SK-N-SH treated with all-trans-retinoic acid at 6 μM for 48 hours (cell line): ENCODE measurements at regions not wholly inside any gene's neighbourhood (a gene's known extent, or its start where the extent isn't known, plus 50 kb on each side); places are given as distances from the start of the nearest gene placed in this dataset.

Experiments used
- ATAC-seq: fragments of 200-7000 bp; cut with Tn5 transposase; 3 replicates; pipeline ENCODE4 v1.9.1; 2020; ENCODE audit warnings: mild to moderate bottlenecking, moderate library complexity
- ARNTL ChIP-seq: fragments of 450-650 bp; formaldehyde crosslinking; IDR thresholded peaks from 2 replicates; pipeline ENCODE4 v1.5.0; 2020; ENCODE audit warnings: low read depth, mild to moderate bottlenecking, moderate library complexity, borderline replicate concordance
- BACH2 ChIP-seq: fragments of 250-450 bp; sonication (Bioruptor Pico); IDR thresholded peaks from 2 replicates; pipeline ENCODE4 v1.9.0; 2021; ENCODE audit warnings: mild to moderate bottlenecking, borderline replicate concordance
- CREB5 ChIP-seq: fragments of 250-450 bp; sonication (Bioruptor Pico); IDR thresholded peaks from 2 replicates; pipeline ENCODE4 v1.5.1; 2020; ENCODE audit warnings: low read depth, mild to moderate bottlenecking, moderate library complexity
- CSDC2 ChIP-seq: fragments of 250-450 bp; sonication (Bioruptor Pico); IDR thresholded peaks from 2 replicates; pipeline ENCODE4 v1.5.0; 2020; ENCODE audit warnings: mild to moderate bottlenecking, moderate library complexity
- ESRRG ChIP-seq: fragments of 250-450 bp; sonication (Bioruptor Pico); IDR thresholded peaks from 2 replicates; pipeline ENCODE4 v1.6.1; 2021; ENCODE audit warnings: mild to moderate bottlenecking
- GLIS3 ChIP-seq: fragments of 250-450 bp; sonication (Bioruptor Pico); IDR thresholded peaks from 2 replicates; pipeline ENCODE4 v1.5.0; 2020; ENCODE audit warnings: mild to moderate bottlenecking, moderate library complexity
- OSR1 ChIP-seq: fragments of 250-450 bp; sonication (Bioruptor Pico); IDR thresholded peaks from 2 replicates; pipeline ENCODE4 v1.8.0; 2022; ENCODE audit warnings: moderate library complexity, mild to moderate bottlenecking, inconsistent platforms
- PATZ1 ChIP-seq: fragments of 250-450 bp; sonication (Bioruptor Pico); IDR thresholded peaks from 2 replicates; pipeline ENCODE4 v1.8.0; 2020; ENCODE audit warnings: mild to moderate bottlenecking, moderate library complexity, borderline replicate concordance
- POU6F1 ChIP-seq: fragments of 250-450 bp; sonication (Bioruptor Pico); IDR thresholded peaks from 2 replicates; pipeline ENCODE4 v1.8.0; 2021; ENCODE audit warnings: low read depth, mild to moderate bottlenecking, moderate library complexity, borderline replicate concordance
- RARB ChIP-seq: fragments of 250-450 bp; sonication (Bioruptor Pico); IDR thresholded peaks from 2 replicates; pipeline ENCODE4 v1.8.0; 2021; ENCODE audit warnings: mild to moderate bottlenecking, moderate library complexity
- SNAI2 ChIP-seq: fragments of 250-450 bp; sonication (Bioruptor Pico); IDR thresholded peaks from 2 replicates; pipeline ENCODE4 v1.5.0; 2020; ENCODE audit warnings: mild to moderate bottlenecking, moderate library complexity
- TCF4 ChIP-seq: fragments of 250-450 bp; sonication (Bioruptor Pico); IDR thresholded peaks from 2 replicates; pipeline ENCODE4 v1.8.0; 2021; ENCODE audit warnings: mild to moderate bottlenecking, moderate library complexity, borderline replicate concordance
- ZC3H10 ChIP-seq: fragments of 250-450 bp; sonication (Bioruptor Pico); IDR thresholded peaks from 2 replicates; pipeline ENCODE4 v1.5.1; 2021; ENCODE audit warnings: mild to moderate bottlenecking, moderate library complexity
- ZFP3 ChIP-seq: fragments of 250-450 bp; sonication (Bioruptor Pico); IDR thresholded peaks from 2 replicates; pipeline ENCODE4 v1.5.0; 2020; ENCODE audit warnings: mild to moderate bottlenecking, moderate library complexity
- ZFP30 ChIP-seq: fragments of 450-650 bp; formaldehyde crosslinking; IDR thresholded peaks from 2 replicates; pipeline ENCODE4 v1.5.0; 2022; ENCODE audit warnings: mild to moderate bottlenecking, moderate library complexity
- ZNF565 ChIP-seq: fragments of 450-650 bp; formaldehyde crosslinking; conservative IDR thresholded peaks from 2 replicates; pipeline ENCODE4 v1.5.0; 2020; ENCODE audit warnings: low read depth, mild to moderate bottlenecking, moderate library complexity
- ZNF70 ChIP-seq: fragments of 450-650 bp; formaldehyde crosslinking; IDR thresholded peaks from 2 replicates; pipeline ENCODE4 v1.5.0; 2020; ENCODE audit warnings: mild to moderate bottlenecking, moderate library complexity

GRCh38 chr6:122548281-122548680, 61.9 kb upstream of the PKIB start:
- TF ChIP-seq ESRRG (CRISPR knock-in tag) (no peak), ZNF70 (CRISPR knock-in tag) (no peak), BACH2 (CRISPR knock-in tag) (no peak), POU6F1 (no peak), SNAI2 (CRISPR knock-in tag) (no peak), ZFP30 (CRISPR knock-in tag) (no peak), TCF4 (CRISPR knock-in tag) (no peak), ZC3H10 (CRISPR knock-in tag) (no peak), ZFP3 (CRISPR knock-in tag) (no peak), CSDC2 (CRISPR knock-in tag) (no peak), PATZ1 (CRISPR knock-in tag) (no peak)
- ATAC-seq, result no peak

- no peak for ATAC-seq
These were observed 61.4 kb upstream of the PKIB start for GRCh38 chr6:122548820-122549219.

GRCh38 chr6:122553697-122554096, 56.5 kb upstream of the PKIB start:
- TF ChIP-seq ARNTL (CRISPR knock-in tag) (no peak), BACH2 (CRISPR knock-in tag) (no peak), TCF4 (CRISPR knock-in tag) (no peak), PATZ1 (CRISPR knock-in tag) (no peak), ZNF70 (CRISPR knock-in tag) (no peak), GLIS3 (no peak), SNAI2 (CRISPR knock-in tag) (no peak), RARB (CRISPR knock-in tag) (no peak), CREB5 (CRISPR knock-in tag) (no peak), POU6F1 (no peak), ZNF565 (CRISPR knock-in tag) (no peak)
- no peak for ATAC-seq

More at GRCh38 chr6:122548820-122549219, 61.4 kb upstream of the PKIB start:
- TF ChIP-seq OSR1 (CRISPR knock-in tag) (no peak), RARB (CRISPR knock-in tag) (no peak), ZNF565 (CRISPR knock-in tag) (no peak), ZFP3 (CRISPR knock-in tag) (no peak), PATZ1 (CRISPR knock-in tag) (no peak)

GRCh38 chr6:122555561-122555960, 54.6 kb upstream of the PKIB start:
- TF ChIP-seq CSDC2 (CRISPR knock-in tag), result no peak
- no peak for TF ChIP-seq SNAI2 (CRISPR knock-in tag)
- no peak for ATAC-seq
